HG02588 (cell line): ENCODE measurements at regions not wholly inside any gene's neighbourhood (a gene's known extent, or its start where the extent isn't known, plus 50 kb on each side); places are given as distances from the start of the nearest gene placed in this dataset.

Experiments
- ATAC-seq: cut with Tn5 transposase; IDR thresholded peaks from one replicate; pipeline ENCODE4 v1.9.1; 2021; ENCODE audit warnings: mild to moderate bottlenecking, moderate library complexity; ENCODE audit not compliant: unreplicated experiment

DNA sequence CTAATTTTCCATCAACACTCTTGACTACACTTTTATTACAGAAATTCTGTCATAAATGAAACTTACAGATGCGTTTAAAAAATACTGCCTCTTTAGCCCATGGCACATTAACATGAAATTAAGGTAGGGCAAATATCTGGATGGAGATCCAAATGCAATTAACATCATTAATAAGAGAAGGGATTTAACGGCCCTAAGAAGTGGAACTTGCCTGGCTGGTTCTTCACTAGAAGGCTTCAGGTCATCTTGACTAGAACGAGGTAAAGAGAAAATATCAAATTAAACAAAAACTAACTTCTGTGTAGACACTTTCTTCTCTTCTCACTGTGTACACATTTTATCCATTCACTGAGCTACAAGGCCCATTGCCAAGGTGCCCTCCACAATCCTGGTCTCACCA is 1093.4 kb downstream of the EFNB2 start:
- no peak for ATAC-seq

DNA sequence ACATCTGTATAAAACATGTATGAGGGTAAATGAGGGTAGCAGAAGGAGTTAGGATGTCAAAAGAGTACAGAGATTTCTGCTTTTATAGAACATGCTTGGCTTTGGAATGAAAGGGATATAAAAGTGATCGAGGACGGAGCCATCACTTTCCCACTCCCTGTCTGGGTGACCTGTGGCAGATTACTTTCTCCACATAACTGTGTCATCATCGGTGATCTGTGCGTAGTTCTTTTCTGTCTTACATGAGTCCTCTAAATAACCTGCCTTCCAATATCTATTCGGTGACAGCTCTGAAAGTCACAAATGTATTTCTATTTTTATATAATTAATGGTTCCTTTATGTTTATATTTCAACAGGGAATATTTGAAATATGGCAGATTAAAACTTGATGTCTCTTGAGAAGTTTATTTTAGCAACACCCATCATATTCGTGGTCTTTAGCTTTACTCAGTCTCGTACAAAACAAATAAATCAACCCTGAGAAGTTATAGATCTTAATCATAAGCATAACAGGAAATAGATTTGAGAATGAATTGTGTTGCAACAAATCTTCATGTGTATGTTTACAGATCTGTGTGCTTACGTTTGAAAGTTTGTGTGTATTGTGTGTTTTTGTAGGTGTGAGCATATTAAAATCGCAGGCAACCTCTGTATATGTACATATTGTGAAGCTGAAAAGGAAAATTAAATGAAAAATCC is 1094.3 kb downstream of the EFNB2 start:
- no peak for ATAC-seq

DNA sequence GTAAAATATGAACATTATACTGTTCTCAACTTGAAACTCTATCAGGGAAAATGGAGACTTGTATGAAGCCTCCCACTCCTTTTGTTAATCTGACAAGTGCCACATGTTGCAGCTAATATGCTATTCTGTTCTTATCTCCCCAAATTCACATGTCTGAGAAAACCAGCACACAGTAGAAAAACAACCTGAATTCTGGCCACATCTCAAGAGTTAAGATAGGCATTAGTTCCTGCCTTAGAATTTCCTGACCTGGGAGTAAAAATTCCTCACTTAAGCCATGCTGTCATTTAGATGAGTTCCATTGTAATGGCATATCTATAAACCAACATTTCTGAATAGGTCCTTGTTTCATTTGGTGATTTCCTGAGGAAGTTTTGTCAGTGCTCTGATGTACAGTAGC is 1098.5 kb downstream of the EFNB2 start:
- no peak for ATAC-seq

DNA sequence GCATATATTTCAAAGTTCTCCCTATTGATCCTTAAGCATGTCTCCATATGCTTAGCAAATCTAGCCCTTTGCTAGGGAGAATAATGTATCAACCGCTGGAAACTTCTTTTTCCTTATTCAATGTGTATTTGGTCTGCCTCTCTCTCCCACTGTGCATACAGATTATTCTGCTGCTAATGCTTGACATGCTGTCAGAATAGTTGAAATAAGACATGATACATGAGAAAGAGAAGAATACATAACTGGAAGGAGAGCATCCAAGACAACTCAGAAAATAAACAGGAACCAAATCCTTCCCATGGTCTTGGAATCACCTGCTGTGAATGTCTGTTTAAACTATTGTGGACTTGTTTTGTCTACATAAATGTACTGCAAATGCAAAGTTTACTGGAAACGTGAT is 1103.0 kb downstream of the EFNB2 start:
- ATAC-seq, result no peak

DNA sequence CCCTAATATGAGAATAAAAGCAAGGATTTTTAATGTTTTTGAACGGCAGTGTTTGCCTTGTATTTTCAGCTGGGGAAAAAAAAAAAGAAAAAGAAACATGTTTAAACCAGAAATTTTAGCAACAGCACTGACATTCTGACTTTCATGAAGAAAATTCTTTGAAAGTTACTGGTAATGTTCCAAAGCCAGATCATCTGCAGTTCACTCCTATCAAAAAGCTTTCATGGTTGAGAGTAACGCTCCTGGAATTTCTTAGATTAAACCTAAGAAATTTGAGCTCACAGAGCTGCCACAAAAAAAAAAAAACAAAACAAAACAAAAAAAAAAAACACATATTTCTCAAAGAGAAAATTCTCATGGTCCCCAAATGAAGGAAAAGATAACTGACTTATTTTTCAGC is 1106.7 kb downstream of the EFNB2 start:
- ATAC-seq, result no peak

DNA sequence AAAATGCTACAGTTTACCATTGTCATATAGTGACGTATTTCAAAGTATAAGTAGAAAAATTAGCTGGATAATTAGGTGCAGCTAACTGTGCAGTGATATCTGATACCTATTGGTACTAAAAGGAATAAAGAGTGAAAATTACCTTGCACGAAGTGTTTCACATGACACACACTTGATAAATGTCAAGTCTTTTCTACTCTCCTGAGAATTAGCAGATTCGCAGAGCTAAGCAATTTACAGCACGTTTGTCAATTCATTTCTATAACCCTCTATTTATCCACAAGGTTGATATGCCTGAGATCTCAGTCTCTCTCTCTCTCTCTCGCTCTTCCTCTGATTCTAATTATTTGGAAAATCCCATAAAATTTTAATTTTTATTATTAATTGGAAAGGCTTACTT is 1109.0 kb downstream of the EFNB2 start:
- ATAC-seq, result no peak

DNA sequence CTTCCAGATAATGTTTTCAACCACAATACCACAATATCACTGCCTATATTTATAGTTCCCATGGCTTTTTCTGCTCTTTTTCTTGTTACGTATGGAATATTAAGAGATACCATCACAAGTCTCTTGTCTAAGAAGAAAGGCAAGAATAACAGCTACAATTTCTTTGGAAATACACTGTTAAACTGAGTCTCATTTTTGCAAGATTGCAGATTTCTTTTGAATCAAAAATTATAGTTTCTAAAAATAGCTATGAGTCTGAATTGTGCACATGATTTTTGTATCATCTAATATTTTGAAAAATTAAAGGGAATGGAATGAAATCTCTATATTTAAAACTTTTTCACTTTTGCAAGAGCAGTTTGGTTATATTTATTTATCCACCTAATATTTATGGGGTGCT is 1120.8 kb downstream of the EFNB2 start:
- ATAC-seq, result no peak

DNA sequence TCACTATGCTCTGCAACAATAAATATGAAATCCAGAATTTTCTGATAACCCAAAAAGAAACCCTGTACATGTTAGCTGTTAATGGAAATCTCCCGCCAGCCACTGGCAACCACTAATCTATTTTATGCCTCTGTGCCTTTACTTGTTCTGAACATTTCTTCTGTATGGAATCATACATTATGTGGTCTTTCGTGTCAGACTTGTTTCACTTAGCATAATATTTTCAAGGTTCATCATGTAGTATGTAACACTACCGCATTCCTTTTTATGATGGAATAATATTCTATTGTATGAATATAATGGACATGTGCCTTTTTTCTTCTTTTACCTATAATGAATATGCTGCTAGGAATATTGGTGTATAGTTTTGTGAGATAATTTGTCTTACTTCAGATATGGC is 1123.3 kb downstream of the EFNB2 start:
- no peak for ATAC-seq

DNA sequence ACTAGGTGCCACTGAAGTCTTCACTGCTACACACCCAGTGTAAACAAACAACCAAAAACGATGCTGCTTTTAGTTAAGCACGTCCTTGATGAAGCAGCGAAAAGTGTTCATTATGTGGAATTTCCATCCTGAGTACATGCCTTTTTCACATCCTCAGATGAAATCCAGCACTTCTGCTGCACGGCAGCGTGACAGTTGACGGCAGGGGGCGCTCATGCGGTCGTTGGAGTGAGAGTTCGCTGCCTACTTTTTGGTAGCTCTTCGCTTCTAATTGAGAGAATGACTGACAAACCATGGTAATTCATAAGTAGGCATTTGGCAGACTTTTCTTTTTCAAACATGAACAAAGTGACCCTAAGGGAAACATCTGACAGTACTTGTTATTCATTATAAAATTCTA is 1124.9 kb downstream of the EFNB2 start:
- ATAC-seq, result no peak

DNA sequence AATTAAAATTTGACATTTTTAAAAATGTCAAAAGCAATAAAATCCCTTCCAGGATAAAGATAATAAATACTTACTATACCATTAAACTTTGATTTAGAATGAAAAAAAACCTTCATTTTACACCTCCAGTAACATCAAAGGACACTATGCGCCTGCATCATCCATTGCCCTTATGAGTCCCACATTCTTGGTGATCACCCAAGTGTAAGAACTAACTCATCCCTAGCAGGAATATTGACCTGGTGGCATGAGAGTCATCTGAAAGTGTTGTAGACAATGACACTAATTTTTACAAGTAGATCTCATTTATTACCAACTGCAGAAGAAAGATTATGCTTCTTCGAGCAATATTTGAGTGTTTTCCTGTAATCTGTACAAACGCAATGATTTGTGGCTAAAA is 1128.9 kb downstream of the EFNB2 start:
- no peak for ATAC-seq

DNA sequence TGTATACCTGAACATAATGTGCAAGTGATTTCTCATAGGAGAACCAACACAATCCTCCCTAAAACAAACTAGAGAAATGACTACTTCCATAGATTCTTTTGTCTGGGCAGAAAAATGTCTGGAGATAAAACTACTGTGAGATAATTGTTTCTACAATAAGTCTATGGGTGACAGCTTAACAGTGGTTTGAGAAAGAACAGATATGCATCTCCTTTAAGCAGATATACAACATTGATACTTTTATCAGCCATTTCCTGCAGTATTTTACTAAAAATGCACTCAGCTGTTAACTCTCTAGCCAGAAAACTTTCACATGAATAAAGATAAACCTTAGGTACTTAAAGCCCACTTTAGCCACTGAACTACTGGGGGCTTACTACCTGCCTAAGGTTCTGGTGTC is 1132.4 kb downstream of the EFNB2 start:
- ATAC-seq, result no peak

DNA sequence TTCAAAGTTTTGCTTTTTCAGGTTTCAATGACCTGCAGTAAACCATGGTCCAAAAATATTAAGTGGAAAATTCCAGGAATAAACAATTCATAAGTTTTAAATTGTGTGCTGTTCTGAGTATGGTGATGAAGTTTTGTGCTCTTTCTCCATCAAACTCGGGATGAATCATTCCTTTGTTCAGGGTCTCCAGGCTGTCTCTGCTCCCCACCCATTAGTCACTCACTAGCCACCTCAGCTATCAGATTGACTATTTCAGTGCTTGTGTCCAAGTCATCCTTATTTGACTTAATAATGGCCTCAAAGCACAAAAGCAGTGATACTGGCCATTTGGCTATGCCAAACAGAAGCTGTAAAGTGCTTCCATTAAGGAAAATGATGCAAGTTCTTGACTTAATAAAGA is 1140.4 kb downstream of the EFNB2 start:
- no peak for ATAC-seq

DNA sequence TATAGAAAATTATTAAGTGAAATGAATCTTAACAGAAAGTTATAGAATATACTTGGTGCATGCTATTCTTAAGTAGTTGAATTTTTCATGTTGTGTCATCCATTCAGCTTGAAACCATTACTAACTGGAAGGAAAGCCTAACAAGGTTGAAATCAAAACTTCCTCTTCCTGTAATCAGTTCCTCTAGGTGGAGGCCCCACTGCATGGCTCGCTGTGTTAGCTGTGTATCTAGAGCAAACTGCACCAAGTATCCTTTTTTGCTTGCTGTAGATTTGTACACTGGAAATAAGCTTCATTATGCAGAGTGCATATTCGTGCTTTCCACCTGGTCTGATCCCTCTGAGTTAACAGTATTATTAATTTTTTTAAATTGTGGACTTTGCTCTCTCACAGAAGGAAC is 1146.1 kb downstream of the EFNB2 start:
- no peak for ATAC-seq

DNA sequence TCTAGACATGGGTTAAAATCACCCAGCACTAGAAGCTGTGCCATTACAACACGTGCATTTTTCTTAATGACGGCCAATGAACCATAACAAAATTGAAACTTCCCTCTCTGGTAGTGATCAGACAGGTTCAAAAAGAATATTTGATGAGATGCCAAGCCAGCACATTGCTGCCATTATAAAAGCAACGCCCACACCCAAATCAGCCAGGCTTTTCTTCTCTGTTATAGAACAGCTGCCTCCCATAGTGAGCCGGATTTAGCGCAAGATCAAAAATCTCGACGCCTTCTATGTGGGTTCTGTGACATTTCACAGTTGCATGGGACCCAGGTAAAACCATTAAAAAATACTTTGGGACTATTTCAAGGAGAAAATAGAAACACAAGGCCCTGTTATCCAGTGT is 1158.0 kb downstream of the EFNB2 start:
- ATAC-seq, result no peak

DNA sequence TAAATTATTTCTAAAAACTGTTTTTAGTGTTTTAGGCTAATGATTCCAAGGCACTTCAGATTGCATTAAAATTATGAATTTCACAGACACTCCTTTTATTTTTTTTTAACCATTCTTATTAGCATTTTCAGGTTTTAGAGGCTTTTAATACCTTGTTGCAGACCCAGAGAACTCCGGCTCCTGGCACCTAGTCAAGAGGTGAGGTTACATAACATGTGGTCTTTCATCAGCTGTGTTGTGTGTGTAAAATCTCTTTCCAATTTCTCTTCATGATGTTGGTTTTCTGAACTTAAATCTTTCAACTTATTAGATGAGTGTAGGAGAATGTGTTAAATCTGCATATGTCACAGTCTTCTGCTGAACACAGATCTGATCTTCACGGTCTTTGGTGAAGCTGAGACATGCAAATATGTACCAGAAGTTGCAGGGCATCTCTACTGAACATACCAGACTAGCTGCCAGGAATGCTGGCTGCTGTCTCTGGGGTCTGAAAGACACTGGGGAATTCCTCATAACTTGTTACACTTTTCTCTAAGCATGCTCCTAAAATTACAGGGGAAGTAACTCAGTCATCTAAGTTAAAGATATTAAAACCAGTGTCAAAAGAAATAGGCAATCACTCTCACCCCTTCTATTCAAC is 1165.3 kb downstream of the EFNB2 start:
- no peak for ATAC-seq

DNA sequence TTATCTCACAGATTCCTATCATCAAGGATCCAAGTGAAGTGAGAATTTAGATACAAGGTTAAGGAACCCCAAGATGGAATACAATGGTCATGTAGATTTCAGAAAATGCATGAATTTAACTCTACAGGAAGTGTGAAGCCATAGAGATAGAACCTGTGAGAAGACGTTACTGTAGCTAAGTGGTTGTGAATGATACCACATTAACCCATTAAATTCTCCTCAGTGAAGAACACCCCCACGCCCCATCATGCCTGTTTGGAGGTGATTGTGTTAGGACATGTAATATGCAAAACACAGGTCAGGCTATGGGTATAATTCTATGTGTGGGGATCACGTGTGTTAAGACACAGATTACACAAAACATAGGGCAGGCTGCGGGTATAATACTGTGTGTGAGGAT is 1166.7 kb downstream of the EFNB2 start:
- ATAC-seq, result no peak

DNA sequence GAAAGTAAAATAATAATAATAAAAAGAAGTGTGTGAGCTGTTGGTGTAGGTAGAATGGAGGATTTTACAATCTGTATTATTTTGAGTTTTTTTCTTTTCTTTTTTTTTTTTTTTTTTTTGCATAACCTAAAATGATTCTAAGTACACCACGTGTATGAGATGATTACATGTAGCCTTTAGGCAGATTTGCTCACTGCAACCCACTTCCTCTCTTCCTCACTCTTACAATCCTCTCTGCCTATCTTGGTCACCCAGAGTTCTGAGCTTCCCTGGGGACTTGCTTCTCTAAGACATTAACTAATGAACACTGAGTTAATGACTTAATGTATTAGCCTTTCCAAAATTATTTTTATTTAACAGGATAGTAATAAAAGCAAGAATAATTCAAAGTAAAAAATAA is 1169.6 kb downstream of the EFNB2 start:
- no peak for ATAC-seq

DNA sequence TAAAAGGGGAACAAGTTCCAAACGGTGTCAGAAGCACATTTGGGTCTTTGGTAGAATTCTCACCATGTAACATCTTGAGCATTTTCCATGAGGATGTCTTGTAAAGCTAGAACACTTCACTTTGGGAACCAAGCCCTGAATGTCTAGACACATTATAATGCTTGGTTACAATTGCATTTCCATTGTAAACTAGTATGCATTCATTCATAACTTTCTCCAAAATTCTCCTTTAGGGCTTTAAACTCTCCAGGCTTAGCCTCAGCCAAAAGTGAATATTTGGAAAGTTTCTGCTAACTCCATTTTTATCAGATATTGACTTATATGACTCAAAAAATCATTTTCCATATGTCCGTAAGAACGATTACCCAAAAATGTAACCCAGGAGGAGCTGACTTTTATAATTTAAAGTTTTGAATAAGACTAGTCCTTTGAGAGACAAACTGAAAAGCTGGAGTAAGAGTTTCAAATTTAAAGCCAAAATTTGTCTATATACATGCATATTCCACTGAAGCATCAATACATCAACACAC is 1170.4 kb downstream of the EFNB2 start:
- no peak for ATAC-seq

DNA sequence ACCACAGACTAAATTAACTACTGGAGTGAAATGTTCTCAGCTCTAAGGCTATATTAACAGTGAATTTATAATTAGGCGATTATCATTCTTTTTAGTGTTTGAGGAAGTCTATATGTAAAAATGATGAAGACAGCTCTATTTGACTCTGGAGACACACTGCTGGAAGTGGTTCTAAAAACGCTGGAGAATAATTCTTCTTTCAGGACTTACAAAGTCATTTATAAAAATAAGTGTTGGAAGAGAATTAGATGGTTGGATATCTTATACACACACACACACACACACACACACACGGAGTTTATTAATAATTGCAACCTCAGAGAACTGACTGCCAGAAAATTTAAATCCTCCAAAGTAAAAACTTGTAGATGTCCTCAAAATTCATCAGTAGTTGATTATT is 1171.3 kb downstream of the EFNB2 start:
- no peak for ATAC-seq

DNA sequence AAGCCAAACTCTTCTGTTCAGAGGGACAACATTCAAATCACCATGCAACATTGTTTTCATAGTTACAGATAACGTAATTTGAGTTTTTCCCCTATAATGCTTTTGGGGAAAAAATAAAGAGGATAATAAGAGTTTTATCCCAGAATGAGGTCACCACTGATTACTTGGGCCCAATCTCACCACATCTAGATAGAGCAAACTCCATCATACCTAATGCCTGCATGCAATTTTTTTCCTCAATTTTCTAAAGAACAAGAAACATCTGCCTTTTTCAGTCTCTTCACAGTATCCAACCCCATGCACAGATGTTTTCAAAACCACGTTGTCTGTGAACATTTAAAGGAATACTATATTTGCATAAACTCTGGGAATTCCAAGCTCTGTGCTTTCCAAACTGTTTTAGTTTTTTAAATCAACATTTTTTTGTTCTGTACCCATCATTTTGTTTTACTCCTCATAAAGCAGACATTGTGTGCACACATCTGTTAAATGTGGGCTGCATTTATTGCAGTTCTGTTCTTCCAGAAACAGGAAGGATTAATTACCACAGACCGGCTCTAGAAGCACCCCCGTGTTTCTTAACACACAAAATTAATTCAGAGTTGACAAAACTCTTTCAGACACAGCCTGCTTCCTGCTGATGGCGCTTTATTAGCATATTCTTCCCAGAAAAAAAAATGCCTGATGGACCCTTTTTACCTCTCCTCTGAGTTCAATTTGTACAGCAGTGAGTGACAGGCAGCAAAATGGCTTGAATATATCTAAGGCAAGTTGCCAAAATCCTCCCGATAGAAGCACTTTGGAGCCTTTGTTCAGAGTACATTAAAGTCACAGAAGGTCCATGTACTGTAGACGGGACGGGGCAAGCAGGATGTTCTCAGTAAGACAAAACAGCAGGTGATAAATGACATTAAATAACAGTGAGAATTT is 1171.9 kb downstream of the EFNB2 start:
- ATAC-seq, result no peak

DNA sequence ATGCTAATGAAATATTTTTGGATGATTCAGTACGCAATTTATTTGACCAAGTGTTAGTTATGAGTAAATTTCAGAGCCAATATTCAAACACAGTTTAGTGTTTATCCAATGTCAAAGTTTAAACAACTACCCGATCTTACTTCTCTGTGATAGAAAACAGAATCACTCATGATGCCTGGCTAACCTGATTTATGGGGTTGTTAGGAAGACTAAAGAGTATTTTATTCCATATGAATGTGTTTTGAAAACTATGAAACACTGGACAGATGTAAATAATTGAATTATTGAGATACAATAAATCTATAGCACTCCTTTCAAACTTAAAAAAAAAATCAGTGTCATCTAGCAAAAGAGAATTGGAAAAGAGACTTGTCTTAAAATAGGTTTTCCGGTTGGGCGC is 1181.8 kb downstream of the EFNB2 start:
- ATAC-seq, result no peak
